ENCODE measurements at regions not wholly inside any gene's neighbourhood (a gene's known extent, or its start where the extent isn't known, plus 50 kb on each side); places are given as distances from the start of the nearest gene placed in this dataset.

DNA sequence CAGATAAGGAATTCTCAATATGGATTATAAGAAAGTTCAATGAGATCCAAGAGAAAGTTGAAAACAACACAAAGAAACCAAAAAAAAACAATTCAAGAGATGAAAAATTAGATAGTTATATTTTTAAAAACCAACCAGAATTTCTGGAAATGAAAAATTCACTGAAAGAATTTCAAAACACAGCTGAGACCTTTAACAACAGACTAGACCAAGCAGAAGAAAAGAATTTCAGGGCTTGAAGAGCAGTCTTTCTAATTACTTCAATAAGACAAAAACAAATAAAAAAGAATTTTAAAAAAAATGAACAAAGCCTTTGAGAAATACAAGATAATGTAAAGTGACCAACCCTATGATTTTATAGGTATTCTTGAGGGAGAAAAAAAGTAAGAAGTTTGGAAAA lies 155.4 kb downstream of the ZMAT3 start:
- TF ChIP-seq, protein P1, sequence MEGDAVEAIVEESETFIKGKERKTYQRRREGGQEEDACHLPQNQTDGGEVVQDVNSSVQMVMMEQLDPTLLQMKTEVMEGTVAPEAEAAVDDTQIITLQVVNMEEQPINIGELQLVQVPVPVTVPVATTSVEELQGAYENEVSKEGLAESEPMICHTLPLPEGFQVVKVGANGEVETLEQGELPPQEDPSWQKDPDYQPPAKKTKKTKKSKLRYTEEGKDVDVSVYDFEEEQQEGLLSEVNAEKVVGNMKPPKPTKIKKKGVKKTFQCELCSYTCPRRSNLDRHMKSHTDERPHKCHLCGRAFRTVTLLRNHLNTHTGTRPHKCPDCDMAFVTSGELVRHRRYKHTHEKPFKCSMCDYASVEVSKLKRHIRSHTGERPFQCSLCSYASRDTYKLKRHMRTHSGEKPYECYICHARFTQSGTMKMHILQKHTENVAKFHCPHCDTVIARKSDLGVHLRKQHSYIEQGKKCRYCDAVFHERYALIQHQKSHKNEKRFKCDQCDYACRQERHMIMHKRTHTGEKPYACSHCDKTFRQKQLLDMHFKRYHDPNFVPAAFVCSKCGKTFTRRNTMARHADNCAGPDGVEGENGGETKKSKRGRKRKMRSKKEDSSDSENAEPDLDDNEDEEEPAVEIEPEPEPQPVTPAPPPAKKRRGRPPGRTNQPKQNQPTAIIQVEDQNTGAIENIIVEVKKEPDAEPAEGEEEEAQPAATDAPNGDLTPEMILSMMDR (IDR thresholded peaks at IDR 0.05; ENCODE audit: insufficient read depth, low read length, poor library complexity, severe bottlenecking): no peak
- TF ChIP-seq EZH2phosphoT487 (conservative IDR thresholded peaks at IDR 0.05; ENCODE audit: low read length): no peak
